Neuronal stem cell (in vitro differentiated cells): ENCODE measurements at regions not wholly inside any gene's neighbourhood (a gene's known extent, or its start where the extent isn't known, plus 50 kb on each side); places are given as distances from the start of the nearest gene placed in this dataset.

Experiments
- DNase-seq: peaks from one replicate; pipeline ENCODE4 v3.0.0-alpha.2; 2013; ENCODE audit warnings: low spot score
- H2AFZ ChIP-seq: one replicate; pipeline ENCODE4 v1.6.1; 2013; ENCODE audit warnings: mild to moderate bottlenecking, low read length, inconsistent platforms
- H2AK5ac ChIP-seq: 2 replicates; pipeline ENCODE4 v1.6.1; 2013; ENCODE audit warnings: low read depth, mild to moderate bottlenecking, inconsistent platforms, low read length, moderate library complexity, mixed read lengths
- H2BK120ac ChIP-seq: 2 replicates; pipeline ENCODE4 v1.6.1; 2013; ENCODE audit warnings: low read depth, mild to moderate bottlenecking, inconsistent platforms, low read length, moderate library complexity, mixed read lengths
- H2BK12ac ChIP-seq: one replicate; pipeline ENCODE4 v1.6.1; 2013; ENCODE audit warnings: low read length, inconsistent platforms
- H2BK15ac ChIP-seq: 2 replicates; pipeline ENCODE4 v1.6.1; 2013; ENCODE audit warnings: mild to moderate bottlenecking, low read length, inconsistent platforms, mixed read lengths
- H2BK5ac ChIP-seq: one replicate; pipeline ENCODE4 v1.6.1; 2013; ENCODE audit warnings: inconsistent platforms, mild to moderate bottlenecking, low read length, moderate library complexity
- H3K14ac ChIP-seq: one replicate; pipeline ENCODE4 v1.6.1; 2013; ENCODE audit warnings: low read length, inconsistent platforms
- H3K18ac ChIP-seq: 2 replicates; pipeline ENCODE4 v1.6.1; 2013; ENCODE audit warnings: low read length, inconsistent platforms
- H3K23ac ChIP-seq: 2 replicates; pipeline ENCODE4 v1.6.1; 2013; ENCODE audit warnings: low read depth, mild to moderate bottlenecking, mixed read lengths, low read length, inconsistent platforms; ENCODE audit not compliant: poor library complexity
- H3K27ac ChIP-seq: replicated peaks from 3 replicates; pipeline ENCODE4 v1.5.1; 2013; ENCODE audit warnings: low read length, inconsistent platforms
- H3K27me3 ChIP-seq, 3 experiments: 2 replicates each; pipeline ENCODE4 v1.6.1; 2013; ENCODE audit warnings: low read length in 3 of 3, mild to moderate bottlenecking in 2 of 3, inconsistent platforms in 1 of 3, low read depth in 1 of 3, mixed read lengths in 1 of 3, moderate library complexity in 1 of 3; ENCODE audit not compliant: control insufficient read depth in 3 of 3, insufficient read depth in 3 of 3
- H3K36me3 ChIP-seq, 2 donors: replicated peaks in 1 of 2; 2 replicates each; pipeline ENCODE4 v1.6.1; 2013; ENCODE audit warnings: low read length in 2 of 2; ENCODE audit not compliant: control insufficient read depth in 2 of 2, insufficient read depth in 2 of 2
- H3K4ac ChIP-seq: 2 replicates; pipeline ENCODE4 v1.6.1; 2013; ENCODE audit warnings: inconsistent platforms, mild to moderate bottlenecking, low read length, moderate library complexity
- H3K4me1 ChIP-seq, 2 donors: 1 replicate in 1 of 2; 2 replicates in 1 of 2; pipeline ENCODE4 v1.6.1; 2013; ENCODE audit warnings: low read length in 2 of 2, low read depth in 1 of 2; ENCODE audit not compliant: control insufficient read depth in 2 of 2, insufficient read depth in 1 of 2
- H3K4me2 ChIP-seq: one replicate; pipeline ENCODE4 v1.6.1; 2013; ENCODE audit warnings: mild to moderate bottlenecking, low read length, inconsistent platforms; ENCODE audit not compliant: insufficient read depth, poor library complexity, severe bottlenecking
- H3K4me3 ChIP-seq, 2 donors: 2 replicates each; pipeline ENCODE4 v1.5.1; 2013; ENCODE audit warnings: low read length in 2 of 2, mild to moderate bottlenecking in 2 of 2, inconsistent platforms in 1 of 2, moderate library complexity in 1 of 2
- H3K79me1 ChIP-seq: one replicate; pipeline ENCODE4 v1.6.1; 2013; ENCODE audit warnings: low read depth, mild to moderate bottlenecking, inconsistent platforms, low read length, moderate library complexity
- H3K9ac ChIP-seq: one replicate; pipeline ENCODE4 v1.6.1; 2013; ENCODE audit warnings: mild to moderate bottlenecking, low read depth, low read length, inconsistent platforms; ENCODE audit not compliant: poor library complexity
- H3K9me3 ChIP-seq, 2 donors: replicated peaks in 1 of 2; 2 replicates each; pipeline versions ENCODE3 to v1.6.1; 2013; ENCODE audit warnings: low read length in 2 of 2, mild to moderate bottlenecking in 2 of 2, inconsistent platforms in 1 of 2, low read depth in 1 of 2, mixed read lengths in 1 of 2, moderate library complexity in 1 of 2; ENCODE audit not compliant: control insufficient read depth in 2 of 2, insufficient read depth in 1 of 2
- H4K8ac ChIP-seq: one replicate; pipeline ENCODE4 v1.6.1; 2013; ENCODE audit warnings: low read depth, mild to moderate bottlenecking, inconsistent platforms, low read length, moderate library complexity
- H4K91ac ChIP-seq: one replicate; pipeline ENCODE4 v1.6.1; 2013; ENCODE audit warnings: low read length, low read depth, mild to moderate bottlenecking, inconsistent platforms; ENCODE audit not compliant: poor library complexity
- WGBS, 2 donors: extraction: QIAGEN DNeasy Blood & Tissue Kit; methylation state at CpG; one replicate each; pipeline ENCODE4 v1.1.7; 2013; ENCODE audit warnings: missing lambda C conversion rate in 2 of 2, mixed read lengths in 1 of 2; ENCODE audit not compliant: insufficient read length in 2 of 2, insufficient replicate concordance in 1 of 2; ENCODE audit errors: extremely low coverage in 2 of 2; 5-methylcytosine and 5-hydroxymethylcytosine counted together

DNA sequence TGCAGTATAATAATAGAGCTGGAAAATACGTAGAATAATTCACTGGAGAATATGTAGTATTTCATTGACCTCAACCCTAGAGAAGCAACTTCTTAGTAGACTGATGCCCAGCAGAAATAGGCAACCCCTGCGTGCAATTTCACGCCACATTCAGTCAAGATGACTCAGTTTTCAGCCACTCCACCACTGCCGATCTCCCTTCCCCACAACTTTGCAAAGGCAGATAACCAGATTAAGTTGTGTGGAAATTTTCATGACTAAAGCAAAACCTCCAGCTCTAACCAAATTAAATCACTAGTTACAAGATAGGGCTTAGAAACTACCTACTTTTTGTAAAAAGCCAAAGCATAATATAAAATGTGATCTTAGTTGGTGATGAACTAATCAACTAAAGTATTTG, 63.3 kb upstream of the STK17B start:
- H3K23ac ChIP-seq, result no peak overlapping the region
- H2BK5ac ChIP-seq, result no peak overlapping the region
- no peak overlapping the region for H4K91ac ChIP-seq
- no peak overlapping the region for H3K9ac ChIP-seq
- H2AFZ ChIP-seq, result no peak overlapping the region
- no peak overlapping the region for H2BK12ac ChIP-seq
- no peak overlapping the region for H2AK5ac ChIP-seq
- no peaks in the 10 kb centered on the region for H3K79me1 ChIP-seq
- H3K14ac ChIP-seq, result no peak overlapping the region
- H3K36me3 ChIP-seq, result peaks cover under 1 to 3% of the 10 kb centered on the region in 2 donors
- H4K8ac ChIP-seq, result no peak overlapping the region
- no peak overlapping the region for H3K18ac ChIP-seq
- no peak overlapping the region for H3K4ac ChIP-seq
- H3K9me3 ChIP-seq, result no peaks in the 10 kb centered on the region
- WGBS, 2 donors, result no CpG with 5 or more reads among the region's 4 CpGs
- no peak overlapping the region for H3K4me2 ChIP-seq
- H3K27me3 ChIP-seq, result no peaks in the 10 kb centered on the region
- H2BK15ac ChIP-seq, result no peak overlapping the region
- no peak overlapping the region for H3K27ac ChIP-seq
- no peak overlapping the region for H3K4me3 ChIP-seq
- H3K4me1 ChIP-seq, result no peaks in the 10 kb centered on the region
- no peak overlapping the region for H2BK120ac ChIP-seq
- no peak for DNase-seq

GRCh38 chr2:196238836-196239380, 67.5 kb upstream of the STK17B start:
- DNase-seq, result no peak
- no CpG with 5 or more reads among the region's 2 CpGs for WGBS, 2 donors
- H4K91ac ChIP-seq, result no peak overlapping the region

GRCh38 chr2:196239622-196240587, 68.5 kb upstream of the STK17B start:
- DNase-seq, result no peak

More at GRCh38 chr2:196238836-196239380, 67.5 kb upstream of the STK17B start:
- Histone ChIP-seq H3K36me3 (peaks cover 1 to 6% of the 10 kb centered on the region in 2 donors), H3K27me3 (no peaks in the 10 kb centered on the region), H2BK120ac (no peak overlapping the region), H3K23ac (no peak overlapping the region), H3K4me2 (no peak overlapping the region), H4K8ac (no peak overlapping the region), H3K9ac (no peak overlapping the region), H3K4me1 (no peaks in the 10 kb centered on the region), H2BK5ac (no peak overlapping the region), H2BK15ac (no peak overlapping the region), H3K79me1 (no peaks in the 10 kb centered on the region), H3K18ac (no peak overlapping the region), H3K9me3 (no peaks in the 10 kb centered on the region), H2AK5ac (no peak overlapping the region), H3K4ac (no peak overlapping the region), H2AFZ (no peak overlapping the region), H3K4me3 (no peak overlapping the region), H3K14ac (no peak overlapping the region), H3K27ac (no peak overlapping the region), H2BK12ac (no peak overlapping the region)

GRCh38 chr2:196241175-196241574, 69.8 kb upstream of the STK17B start:
- Histone ChIP-seq H2AK5ac (no peak overlapping the region), H3K4ac (no peak overlapping the region), H2BK15ac (no peak overlapping the region), H3K4me1 (no peaks in the 10 kb centered on the region), H3K36me3 (peaks cover 1 to 6% of the 10 kb centered on the region in 2 donors), H3K27me3 (no peaks in the 10 kb centered on the region), H3K9me3 (no peaks in the 10 kb centered on the region), H3K23ac (no peak overlapping the region), H4K8ac (no peak overlapping the region), H3K4me3 (no peak overlapping the region), H3K4me2 (no peak overlapping the region), H2BK12ac (no peak overlapping the region), H3K27ac (no peak overlapping the region), H2AFZ (no peak overlapping the region), H3K18ac (no peak overlapping the region), H2BK120ac (no peak overlapping the region), H3K14ac (no peak overlapping the region), H2BK5ac (no peak overlapping the region), H3K9ac (no peak overlapping the region), H4K91ac (no peak overlapping the region), H3K79me1 (no peaks in the 10 kb centered on the region)
- no CpG with 5 or more reads among the region's 3 CpGs for WGBS, 2 donors
- no peak for DNase-seq

More at GRCh38 chr2:196239622-196240587, 68.5 kb upstream of the STK17B start:
- Histone ChIP-seq H3K9ac (no peak overlapping the region), H2BK12ac (no peak overlapping the region), H3K4ac (no peak overlapping the region), H3K14ac (no peak overlapping the region), H3K9me3 (no peaks in the 10 kb centered on the region), H4K91ac (no peak overlapping the region), H3K4me3 (no peak overlapping the region), H3K27ac (no peak overlapping the region), H3K27me3 (no peaks in the 10 kb centered on the region), H2BK120ac (no peak overlapping the region), H3K23ac (no peak overlapping the region), H2BK5ac (no peak overlapping the region), H4K8ac (no peak overlapping the region), H3K79me1 (no peaks in the 10 kb centered on the region), H2AK5ac (no peak overlapping the region), H3K4me1 (no peaks in the 10 kb centered on the region), H2BK15ac (no peak overlapping the region), H3K36me3 (peaks cover 1 to 6% of the 10 kb centered on the region in 2 donors), H3K4me2 (no peak overlapping the region), H2AFZ (no peak overlapping the region), H3K18ac (no peak overlapping the region)
- WGBS, 2 donors, result no CpG with 5 or more reads among the region's 10 CpGs
